GM23338 (cell line): ENCODE measurements at regions not wholly inside any gene's neighbourhood (a gene's known extent, or its start where the extent isn't known, plus 50 kb on each side); places are given as distances from the start of the nearest gene placed in this dataset.

ENCODE experiments used
- TF ChIP-seq, protein P1 (sequence below), 2 experiments: fragments of 200-600 bp in 1 of 2; sonication (generic) in 1 of 2; conservative IDR thresholded peaks; 2 replicates each; pipeline versions ENCODE4 v1.5.1 to v1.6.1; 2016 to 2017; ENCODE audit warnings: antibody characterized with exemption in 2 of 2, low read depth in 2 of 2, mild to moderate bottlenecking in 2 of 2, moderate library complexity in 1 of 2
- TF ChIP-seq, protein P2 (sequence below): IDR thresholded peaks from one replicate; pipeline ENCODE4 v1.6.1; 2018; ENCODE audit warnings: antibody characterized with exemption; ENCODE audit not compliant: unreplicated experiment

GRCh38 chr2:48865704-48866103 lies 110.2 kb upstream of the LHCGR start:
- TF ChIP-seq, protein P1, sequence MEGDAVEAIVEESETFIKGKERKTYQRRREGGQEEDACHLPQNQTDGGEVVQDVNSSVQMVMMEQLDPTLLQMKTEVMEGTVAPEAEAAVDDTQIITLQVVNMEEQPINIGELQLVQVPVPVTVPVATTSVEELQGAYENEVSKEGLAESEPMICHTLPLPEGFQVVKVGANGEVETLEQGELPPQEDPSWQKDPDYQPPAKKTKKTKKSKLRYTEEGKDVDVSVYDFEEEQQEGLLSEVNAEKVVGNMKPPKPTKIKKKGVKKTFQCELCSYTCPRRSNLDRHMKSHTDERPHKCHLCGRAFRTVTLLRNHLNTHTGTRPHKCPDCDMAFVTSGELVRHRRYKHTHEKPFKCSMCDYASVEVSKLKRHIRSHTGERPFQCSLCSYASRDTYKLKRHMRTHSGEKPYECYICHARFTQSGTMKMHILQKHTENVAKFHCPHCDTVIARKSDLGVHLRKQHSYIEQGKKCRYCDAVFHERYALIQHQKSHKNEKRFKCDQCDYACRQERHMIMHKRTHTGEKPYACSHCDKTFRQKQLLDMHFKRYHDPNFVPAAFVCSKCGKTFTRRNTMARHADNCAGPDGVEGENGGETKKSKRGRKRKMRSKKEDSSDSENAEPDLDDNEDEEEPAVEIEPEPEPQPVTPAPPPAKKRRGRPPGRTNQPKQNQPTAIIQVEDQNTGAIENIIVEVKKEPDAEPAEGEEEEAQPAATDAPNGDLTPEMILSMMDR (conservative IDR thresholded peaks at IDR 0.05; ENCODE audit: low read depth in 2 of 2): no peak
- TF ChIP-seq, protein P2, sequence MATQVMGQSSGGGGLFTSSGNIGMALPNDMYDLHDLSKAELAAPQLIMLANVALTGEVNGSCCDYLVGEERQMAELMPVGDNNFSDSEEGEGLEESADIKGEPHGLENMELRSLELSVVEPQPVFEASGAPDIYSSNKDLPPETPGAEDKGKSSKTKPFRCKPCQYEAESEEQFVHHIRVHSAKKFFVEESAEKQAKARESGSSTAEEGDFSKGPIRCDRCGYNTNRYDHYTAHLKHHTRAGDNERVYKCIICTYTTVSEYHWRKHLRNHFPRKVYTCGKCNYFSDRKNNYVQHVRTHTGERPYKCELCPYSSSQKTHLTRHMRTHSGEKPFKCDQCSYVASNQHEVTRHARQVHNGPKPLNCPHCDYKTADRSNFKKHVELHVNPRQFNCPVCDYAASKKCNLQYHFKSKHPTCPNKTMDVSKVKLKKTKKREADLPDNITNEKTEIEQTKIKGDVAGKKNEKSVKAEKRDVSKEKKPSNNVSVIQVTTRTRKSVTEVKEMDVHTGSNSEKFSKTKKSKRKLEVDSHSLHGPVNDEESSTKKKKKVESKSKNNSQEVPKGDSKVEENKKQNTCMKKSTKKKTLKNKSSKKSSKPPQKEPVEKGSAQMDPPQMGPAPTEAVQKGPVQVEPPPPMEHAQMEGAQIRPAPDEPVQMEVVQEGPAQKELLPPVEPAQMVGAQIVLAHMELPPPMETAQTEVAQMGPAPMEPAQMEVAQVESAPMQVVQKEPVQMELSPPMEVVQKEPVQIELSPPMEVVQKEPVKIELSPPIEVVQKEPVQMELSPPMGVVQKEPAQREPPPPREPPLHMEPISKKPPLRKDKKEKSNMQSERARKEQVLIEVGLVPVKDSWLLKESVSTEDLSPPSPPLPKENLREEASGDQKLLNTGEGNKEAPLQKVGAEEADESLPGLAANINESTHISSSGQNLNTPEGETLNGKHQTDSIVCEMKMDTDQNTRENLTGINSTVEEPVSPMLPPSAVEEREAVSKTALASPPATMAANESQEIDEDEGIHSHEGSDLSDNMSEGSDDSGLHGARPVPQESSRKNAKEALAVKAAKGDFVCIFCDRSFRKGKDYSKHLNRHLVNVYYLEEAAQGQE: no peak
